Mucosa of rectum (tissue), 2 donors: ENCODE measurements at regions not wholly inside any gene's neighbourhood (a gene's known extent, or its start where the extent isn't known, plus 50 kb on each side); places are given as distances from the start of the nearest gene placed in this dataset.

Experiments used
- H3K27ac ChIP-seq, 2 donors: one replicate each; pipeline ENCODE4 v1.7.0; 2013; ENCODE audit warnings: inconsistent platforms in 2 of 2, low read depth in 2 of 2, low read length in 2 of 2
- H3K27me3 ChIP-seq, 2 donors: one replicate each; pipeline ENCODE4 v1.7.0; 2013; ENCODE audit warnings: low read length in 2 of 2; ENCODE audit not compliant: control insufficient read depth in 2 of 2, insufficient read depth in 2 of 2
- H3K36me3 ChIP-seq, 2 donors: one replicate each; pipeline ENCODE4 v1.7.0; 2013; ENCODE audit warnings: low read length in 2 of 2; ENCODE audit not compliant: control insufficient read depth in 2 of 2, insufficient read depth in 2 of 2
- H3K4me1 ChIP-seq, 2 donors: one replicate each; pipeline ENCODE4 v1.7.0; 2013; ENCODE audit warnings: low read length in 2 of 2, mild to moderate bottlenecking in 1 of 2; ENCODE audit not compliant: control insufficient read depth in 2 of 2, insufficient read depth in 2 of 2
- H3K4me3 ChIP-seq, 2 donors: one replicate each; pipeline ENCODE4 v1.7.0; 2013; ENCODE audit warnings: low read length in 2 of 2
- H3K9ac ChIP-seq, 2 donors: one replicate each; pipeline ENCODE4 v1.7.0; 2013; ENCODE audit warnings: low read length in 2 of 2, low read depth in 1 of 2, mild to moderate bottlenecking in 1 of 2
- H3K9me3 ChIP-seq, 2 donors: one replicate each; pipeline ENCODE4 v1.7.0; 2013; ENCODE audit warnings: low read length in 2 of 2; ENCODE audit not compliant: control insufficient read depth in 2 of 2
- donor health status: healthy.
- donor health status: Normal muscosa, but diverticular disease.

DNA sequence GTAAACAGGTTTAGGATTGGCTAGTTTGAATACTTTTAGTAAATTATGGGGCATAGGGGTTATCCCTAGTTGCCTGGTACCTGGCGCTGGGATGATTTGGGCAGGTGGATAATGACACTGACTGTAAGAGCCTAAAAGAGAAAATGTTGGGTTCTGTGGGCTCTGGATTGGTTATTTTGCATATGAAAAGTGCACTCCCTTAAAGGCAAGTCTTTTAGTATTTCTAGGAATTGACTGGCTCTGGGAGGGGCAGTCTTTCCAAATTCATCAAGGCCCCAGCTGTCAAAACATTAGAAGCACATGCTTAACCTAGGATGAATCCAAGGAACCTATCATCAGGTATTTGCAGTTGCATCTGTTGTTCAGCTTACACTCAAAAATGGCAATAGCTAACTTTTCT, 454.6 kb upstream of the SORCS1 start:
- Histone ChIP-seq H3K27ac (no peak overlapping the region), H3K4me3 (no peak overlapping the region), H3K27me3 (no peaks in the 10 kb centered on the region), H3K36me3 (no peaks in the 10 kb centered on the region), H3K9me3 (no peaks in the 10 kb centered on the region), H3K9ac (no peak overlapping the region), H3K4me1 (peaks cover 0 to 6% of the 10 kb centered on the region in 2 donors)

- no peaks in the 10 kb centered on the region for H3K27me3 ChIP-seq
These were observed 454.0 kb upstream of the SORCS1 start for GRCh38 chr10:107618504-107618994.

GRCh38 chr10:107616463-107617410, 452.2 kb upstream of the SORCS1 start:
- H3K9ac ChIP-seq: no peak overlapping the region
- H3K27me3 ChIP-seq: no peaks in the 10 kb centered on the region
- H3K36me3 ChIP-seq: no peaks in the 10 kb centered on the region
- peaks cover 0 to 8% of the 10 kb centered on the region in 2 donors for H3K4me1 ChIP-seq
- no peak overlapping the region for H3K4me3 ChIP-seq
- no peak overlapping the region for H3K27ac ChIP-seq
- H3K9me3 ChIP-seq: no peaks in the 10 kb centered on the region

More at GRCh38 chr10:107618504-107618994, 454.0 kb upstream of the SORCS1 start:
- Histone ChIP-seq H3K9me3 (no peaks in the 10 kb centered on the region), H3K4me1 (peaks cover 0 to 8% of the 10 kb centered on the region in 2 donors), H3K4me3 (no peak overlapping the region), H3K27ac (no peak overlapping the region), H3K36me3 (no peaks in the 10 kb centered on the region), H3K9ac (no peak overlapping the region)

- Histone ChIP-seq H3K4me3 (no peak overlapping the region), H3K4me1 (peaks cover 0 to 8% of the 10 kb centered on the region in 2 donors), H3K9me3 (no peaks in the 10 kb centered on the region), H3K27me3 (no peaks in the 10 kb centered on the region), H3K36me3 (no peaks in the 10 kb centered on the region), H3K27ac (no peak overlapping the region), H3K9ac (no peak overlapping the region)
These were observed 451.5 kb upstream of the SORCS1 start for GRCh38 chr10:107616031-107616430.

GRCh38 chr10:107614939-107615685, 450.6 kb upstream of the SORCS1 start:
- Histone ChIP-seq H3K9ac (no peak overlapping the region), H3K4me3 (no peak overlapping the region), H3K27ac (no peak overlapping the region), H3K9me3 (no peaks in the 10 kb centered on the region), H3K27me3 (no peaks in the 10 kb centered on the region), H3K36me3 (no peaks in the 10 kb centered on the region), H3K4me1 (peaks cover 0 to 8% of the 10 kb centered on the region in 2 donors)

DNA sequence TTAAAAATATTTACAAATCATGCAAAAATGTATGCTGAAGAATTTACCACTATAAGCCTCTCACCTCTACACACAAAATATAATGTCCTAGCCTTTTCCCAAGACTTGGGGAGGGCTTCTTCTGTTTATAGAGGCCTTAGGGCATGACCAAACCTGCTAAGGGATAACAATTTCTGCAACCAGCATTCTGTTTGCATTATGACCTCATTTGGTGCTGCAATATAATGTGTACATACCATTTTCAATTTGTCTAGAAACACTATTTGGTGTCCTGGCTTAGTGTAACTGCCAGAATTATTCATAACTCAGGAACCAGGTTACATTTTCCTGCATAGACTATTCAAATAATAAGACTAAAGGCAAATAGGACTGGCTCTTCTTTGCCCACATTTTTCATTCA, 446.6 kb upstream of the SORCS1 start:
- no peak overlapping the region for H3K27ac ChIP-seq
- H3K9me3 ChIP-seq: no peaks in the 10 kb centered on the region
- H3K27me3 ChIP-seq: no peaks in the 10 kb centered on the region
- no peaks in the 10 kb centered on the region for H3K36me3 ChIP-seq
- H3K9ac ChIP-seq: no peak overlapping the region
- peaks cover 0 to 4% of the 10 kb centered on the region in 2 donors for H3K4me1 ChIP-seq
- H3K4me3 ChIP-seq: no peak overlapping the region

DNA sequence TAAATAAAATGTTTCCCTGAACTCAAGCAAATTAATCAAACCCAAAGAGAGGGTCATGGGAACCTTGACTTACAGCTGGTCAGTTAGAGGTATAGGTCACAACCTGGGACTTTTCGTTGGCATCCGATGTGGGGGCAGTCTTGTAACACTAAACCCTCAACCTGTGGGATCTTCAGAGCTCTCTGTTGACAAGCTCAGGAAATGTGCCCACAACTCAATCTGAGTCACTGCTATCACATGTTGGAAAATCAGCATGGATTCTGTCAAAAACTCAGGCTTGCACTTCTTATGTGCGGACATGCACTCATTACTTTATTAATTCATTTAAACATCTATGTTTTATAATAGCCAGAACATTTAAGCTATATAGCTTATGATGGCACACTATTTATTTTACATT, 424.6 kb upstream of the SORCS1 start:
- Histone ChIP-seq H3K36me3 (no peaks in the 10 kb centered on the region), H3K4me3 (no peak overlapping the region), H3K27me3 (no peaks in the 10 kb centered on the region), H3K9me3 (peaks cover 0 to 11% of the 10 kb centered on the region in 2 donors), H3K4me1 (no peaks in the 10 kb centered on the region), H3K27ac (no peak overlapping the region), H3K9ac (no peak overlapping the region)

DNA sequence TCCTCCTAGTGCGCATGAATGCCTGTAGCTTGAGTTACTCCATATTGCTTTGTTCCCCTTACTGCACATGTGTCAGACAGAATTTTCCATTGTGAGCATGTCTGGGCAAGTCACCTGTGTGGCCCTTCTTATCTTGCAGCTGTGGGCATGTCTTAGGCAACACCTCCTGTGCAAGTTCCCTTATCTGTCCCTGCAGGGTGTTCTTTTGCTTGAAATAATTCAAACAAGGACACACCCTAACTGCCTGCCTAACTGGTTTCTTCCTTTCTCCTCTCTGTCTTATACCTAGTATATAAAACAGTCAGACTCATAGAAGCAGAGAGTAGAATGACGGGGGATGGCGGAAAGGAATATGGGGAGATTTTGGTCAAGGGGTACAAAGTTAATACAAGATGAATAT, 421.1 kb upstream of the SORCS1 start:
- H3K4me3 ChIP-seq: no peak overlapping the region
- no peak overlapping the region for H3K27ac ChIP-seq
- no peaks in the 10 kb centered on the region for H3K4me1 ChIP-seq
- no peak overlapping the region for H3K9ac ChIP-seq
- no peaks in the 10 kb centered on the region for H3K36me3 ChIP-seq
- peaks cover 0 to 11% of the 10 kb centered on the region in 2 donors for H3K9me3 ChIP-seq
- H3K27me3 ChIP-seq: no peaks in the 10 kb centered on the region

DNA sequence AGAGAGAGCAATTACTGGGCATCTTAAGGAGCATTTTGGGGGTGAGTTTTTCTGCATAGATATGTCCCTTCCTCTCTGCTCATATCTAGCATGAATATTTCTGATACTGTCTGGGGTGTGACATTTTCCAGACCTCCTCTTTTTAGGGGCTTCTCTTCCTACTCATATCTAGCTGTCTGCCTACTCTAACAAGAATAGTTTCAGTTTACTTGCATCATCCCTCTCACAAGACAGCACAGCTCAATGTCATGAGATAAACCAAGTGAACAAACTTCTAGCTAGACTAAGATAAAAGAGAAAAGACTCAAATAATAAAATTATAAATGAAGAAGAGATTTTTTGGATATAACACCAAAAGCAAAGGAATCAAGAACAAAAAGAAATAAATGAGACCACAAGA, 419.5 kb upstream of the SORCS1 start:
- Histone ChIP-seq H3K27ac (no peak overlapping the region), H3K4me1 (no peaks in the 10 kb centered on the region), H3K4me3 (no peak overlapping the region), H3K9me3 (peaks cover 0 to 11% of the 10 kb centered on the region in 2 donors), H3K9ac (no peak overlapping the region), H3K27me3 (no peaks in the 10 kb centered on the region), H3K36me3 (no peaks in the 10 kb centered on the region)

GRCh38 chr10:107579970-107580369, 415.5 kb upstream of the SORCS1 start:
- Histone ChIP-seq H3K36me3 (no peaks in the 10 kb centered on the region), H3K4me3 (no peak overlapping the region), H3K4me1 (no peaks in the 10 kb centered on the region), H3K27me3 (no peaks in the 10 kb centered on the region), H3K27ac (no peak overlapping the region), H3K9ac (no peak overlapping the region), H3K9me3 (no peaks in the 10 kb centered on the region)
